ENCODE measurements at regions not wholly inside any gene's neighbourhood (a gene's known extent, or its start where the extent isn't known, plus 50 kb on each side); places are given as distances from the start of the nearest gene placed in this dataset.

GRCh38 chr5:115686738-115687074, 60.9 kb upstream of the TMED7 start:
- peak; percentile 47 for DNase-seq (ENCODE audit: low spot score)

GRCh38 chr5:115686051-115686737, 60.4 kb upstream of the TMED7 start:
- DNase-seq (ENCODE audit: low spot score) = peak; percentile 63

- DNase-seq (ENCODE audit: low spot score) = no peak
These were observed 59.7 kb upstream of the TMED7 start for GRCh38 chr5:115685490-115685889.

GRCh38 chr5:115684513-115685037, 58.7 kb upstream of the TMED7 start:
- no peak for DNase-seq (ENCODE audit: low spot score)

- peak; percentile 63 for DNase-seq (ENCODE audit: low spot score)
These were observed 57.2 kb upstream of the TMED7 start for GRCh38 chr5:115683081-115683480.

Data from kidney tubule cell (primary cell).